DOHH2 (cell line): ENCODE measurements at regions not wholly inside any gene's neighbourhood (a gene's known extent, or its start where the extent isn't known, plus 50 kb on each side); places are given as distances from the start of the nearest gene placed in this dataset.

Source experiments
- CTCF ChIP-seq: fragments of 200-600 bp; sonication (generic); IDR thresholded peaks from one replicate; pipeline ENCODE4 v1.5.1; 2014; ENCODE audit warnings: antibody characterized with exemption, mild to moderate bottlenecking, low read depth, low read length; ENCODE audit not compliant: poor library complexity, severe bottlenecking
- EZH2phosphoT487 ChIP-seq: fragments of 200-600 bp; sonication (generic); IDR thresholded peaks from 2 replicates; pipeline ENCODE4 v1.6.1; 2017; ENCODE audit warnings: borderline replicate concordance, mild to moderate bottlenecking, antibody characterized with exemption, low read length, moderate library complexity, mixed read lengths

DNA sequence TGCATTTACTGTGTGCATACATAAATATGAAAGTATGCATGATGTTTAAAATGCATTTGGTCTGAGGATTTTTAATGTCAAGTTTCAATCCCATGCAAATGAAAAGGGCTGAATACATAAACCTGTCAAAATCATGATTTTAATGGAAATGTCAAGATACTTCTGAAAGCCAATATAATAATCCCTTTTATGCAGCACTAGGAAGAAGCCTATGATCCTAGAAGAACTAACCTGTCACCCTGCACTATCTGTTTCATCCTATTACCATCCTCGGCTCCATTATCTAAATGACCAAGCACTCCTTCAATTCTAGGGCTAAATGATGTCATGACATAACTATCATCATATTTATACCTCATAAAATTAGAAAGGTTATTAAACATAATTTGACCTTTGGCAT is 2229.4 kb upstream of the WWC1 start:
- no peak for TF ChIP-seq CTCF
- no peak for TF ChIP-seq EZH2phosphoT487
